Peyer's patch (tissue), 4 donors: ENCODE measurements at regions not wholly inside any gene's neighbourhood (a gene's known extent, or its start where the extent isn't known, plus 50 kb on each side); places are given as distances from the start of the nearest gene placed in this dataset.

Experiments used
- POLR2A ChIP-seq, 2 donors: fragments of 450-650 bp; IDR thresholded peaks; one replicate each; pipeline ENCODE4 v1.5.1; 2017; ENCODE audit warnings: antibody characterized with exemption in 2 of 2, mild to moderate bottlenecking in 2 of 2, moderate library complexity in 2 of 2
- TF ChIP-seq, protein P1 (sequence below), 6 experiments: fragments of 450-650 bp in 4 of 6; fragments of 200-600 bp in 2 of 6; sonication (generic) in 1 of 6; IDR thresholded peaks; one replicate each; pipeline ENCODE4 v1.5.1; 2017 to 2019; ENCODE audit warnings: antibody characterized with exemption in 6 of 6, mild to moderate bottlenecking in 3 of 6, moderate library complexity in 1 of 6

DNA sequence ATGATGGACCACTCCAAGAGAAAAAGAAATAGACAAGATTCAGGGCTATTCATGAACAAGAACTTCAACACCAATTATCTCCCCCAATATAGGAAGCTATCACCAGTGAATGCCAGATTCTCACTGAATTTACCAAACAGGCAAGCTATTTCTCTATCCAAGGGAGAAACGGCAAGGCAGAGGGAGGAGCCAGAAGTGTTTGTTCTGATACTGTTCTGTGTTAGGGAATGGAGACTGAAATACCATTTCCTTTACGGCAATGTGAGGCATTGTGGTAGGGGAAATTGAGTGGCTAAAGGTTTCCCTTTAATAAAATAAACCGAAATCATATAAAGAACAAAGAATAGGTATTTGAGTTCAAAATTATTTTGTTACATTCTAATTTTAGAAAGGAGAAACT lies 68.0 kb upstream of the ALDH1A1 start:
- TF ChIP-seq, protein P1, sequence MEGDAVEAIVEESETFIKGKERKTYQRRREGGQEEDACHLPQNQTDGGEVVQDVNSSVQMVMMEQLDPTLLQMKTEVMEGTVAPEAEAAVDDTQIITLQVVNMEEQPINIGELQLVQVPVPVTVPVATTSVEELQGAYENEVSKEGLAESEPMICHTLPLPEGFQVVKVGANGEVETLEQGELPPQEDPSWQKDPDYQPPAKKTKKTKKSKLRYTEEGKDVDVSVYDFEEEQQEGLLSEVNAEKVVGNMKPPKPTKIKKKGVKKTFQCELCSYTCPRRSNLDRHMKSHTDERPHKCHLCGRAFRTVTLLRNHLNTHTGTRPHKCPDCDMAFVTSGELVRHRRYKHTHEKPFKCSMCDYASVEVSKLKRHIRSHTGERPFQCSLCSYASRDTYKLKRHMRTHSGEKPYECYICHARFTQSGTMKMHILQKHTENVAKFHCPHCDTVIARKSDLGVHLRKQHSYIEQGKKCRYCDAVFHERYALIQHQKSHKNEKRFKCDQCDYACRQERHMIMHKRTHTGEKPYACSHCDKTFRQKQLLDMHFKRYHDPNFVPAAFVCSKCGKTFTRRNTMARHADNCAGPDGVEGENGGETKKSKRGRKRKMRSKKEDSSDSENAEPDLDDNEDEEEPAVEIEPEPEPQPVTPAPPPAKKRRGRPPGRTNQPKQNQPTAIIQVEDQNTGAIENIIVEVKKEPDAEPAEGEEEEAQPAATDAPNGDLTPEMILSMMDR (IDR thresholded peaks at IDR 0.05), result no peak
- no peak for TF ChIP-seq POLR2A (IDR thresholded peaks at IDR 0.05)
